Lower leg skin (tissue), 4 donors: ENCODE measurements at regions not wholly inside any gene's neighbourhood (a gene's known extent, or its start where the extent isn't known, plus 50 kb on each side); places are given as distances from the start of the nearest gene placed in this dataset.

Experiments used
- DNase-seq, 2 donors: peaks; one replicate each; pipeline ENCODE4 v3.0.0-alpha.2; 2019; ENCODE audit warnings: low spot score in 2 of 2
- H3K4me3 ChIP-seq: fragments of 200-600 bp; sonication (generic); 2 replicates; pipeline ENCODE4 v1.5.1; 2017; ENCODE audit warnings: mild to moderate bottlenecking, low read depth; ENCODE audit not compliant: poor library complexity, severe bottlenecking
- CTCF ChIP-seq, 3 donors: fragments of 450-650 bp; IDR thresholded peaks; one replicate each; pipeline ENCODE4 v1.5.1; 2016; ENCODE audit warnings: antibody characterized with exemption in 3 of 3, mild to moderate bottlenecking in 3 of 3, moderate library complexity in 2 of 3
- POLR2A ChIP-seq, 2 donors: fragments of 450-650 bp; IDR thresholded peaks; one replicate each; pipeline ENCODE4 v1.6.1; 2016 to 2017; ENCODE audit warnings: antibody characterized with exemption in 2 of 2, mild to moderate bottlenecking in 1 of 2, moderate library complexity in 1 of 2
- WGBS, 2 donors: methylation state at CpG; one replicate each; pipeline ENCODE4 v1.1.5; 2018; 5-methylcytosine and 5-hydroxymethylcytosine counted together
- intact Hi-C: fragments of 100-400 bp; cut with DNase I; formaldehyde crosslinking; loops from one replicate; pipeline ENCODE4 v1.15.0; 2023; ENCODE audit warnings: low total_unique reads

DNA sequence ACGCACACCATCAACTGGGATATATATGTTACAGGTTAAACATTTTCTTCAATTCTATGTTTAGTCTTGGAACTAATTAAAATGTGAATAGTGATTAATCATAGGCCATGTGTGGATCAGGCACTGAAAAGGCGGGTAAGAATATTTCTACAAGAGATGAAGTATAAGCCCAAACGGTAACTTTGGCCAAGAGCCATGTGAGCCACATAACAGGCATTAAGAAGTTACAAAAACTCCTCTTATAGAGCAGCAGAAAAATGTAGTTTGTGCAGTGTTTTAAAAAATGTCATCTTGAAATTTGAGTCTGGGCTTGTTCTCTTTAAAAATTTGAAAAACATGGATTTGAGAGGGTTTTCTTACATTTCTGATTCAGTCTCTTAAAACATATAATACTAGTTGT is 521.8 kb upstream of the DIPK2B start:
- intact Hi-C loops = no loop called here
- WGBS, 2 donors = 46 to 55% methylated on average over 3 of the region's 3 CpGs
- DNase-seq = no peak
- TF ChIP-seq POLR2A (IDR thresholded peaks at IDR 0.05) = no peak
- TF ChIP-seq CTCF (IDR thresholded peaks at IDR 0.05) = no peak
- no peak overlapping the region for H3K4me3 ChIP-seq

GRCh38 chrX:45719751-45720501 is 519.2 kb upstream of the DIPK2B start:
- DNase-seq = no peak
- H3K4me3 ChIP-seq = no peak overlapping the region
- WGBS, 2 donors = 90% methylated on average over 4 of the region's 4 CpGs
- TF ChIP-seq POLR2A (IDR thresholded peaks at IDR 0.05) (no peak), CTCF (IDR thresholded peaks at IDR 0.05) (no peak)
- intact Hi-C loops = no loop called here

- H3K4me3 ChIP-seq = no peak overlapping the region
- TF ChIP-seq CTCF (IDR thresholded peaks at IDR 0.05) (no peak), POLR2A (IDR thresholded peaks at IDR 0.05) (no peak)
- 82 to 84% methylated on average over 1 of the region's 1 CpG for whole genome bisulfite sequencing, 2 donors
- intact Hi-C loops = no loop called here
- DNase-seq = no peak
Observed at GRCh38 chrX:45718676-45719075, 518.0 kb upstream of the DIPK2B start.

DNA sequence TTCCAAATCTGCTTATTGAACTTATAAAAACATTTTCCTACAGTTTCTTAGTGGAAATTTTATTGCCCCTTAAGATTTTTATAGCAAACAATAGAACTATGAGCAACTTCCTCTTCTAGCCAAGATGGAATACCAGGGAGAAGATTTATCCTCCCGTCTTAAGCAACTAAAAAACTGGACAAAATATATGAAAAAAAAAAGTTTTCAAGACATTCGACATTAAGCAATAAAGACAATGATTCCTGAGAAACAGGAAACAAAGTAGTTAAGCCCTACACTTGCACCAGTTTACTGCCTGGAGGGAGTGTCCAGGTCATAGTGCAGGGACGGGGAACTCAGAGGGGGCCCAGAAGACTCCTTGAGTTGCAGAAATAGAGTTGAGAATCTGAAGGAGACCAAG is 516.1 kb upstream of the DIPK2B start:
- no peak for DNase-seq
- H3K4me3 ChIP-seq = no peak overlapping the region
- 56 to 67% methylated on average over 3 of the region's 3 CpGs for WGBS, 2 donors
- intact Hi-C loops = no loop called here
- no peak for TF ChIP-seq POLR2A (IDR thresholded peaks at IDR 0.05)
- TF ChIP-seq CTCF (IDR thresholded peaks at IDR 0.05) = no peak

DNA sequence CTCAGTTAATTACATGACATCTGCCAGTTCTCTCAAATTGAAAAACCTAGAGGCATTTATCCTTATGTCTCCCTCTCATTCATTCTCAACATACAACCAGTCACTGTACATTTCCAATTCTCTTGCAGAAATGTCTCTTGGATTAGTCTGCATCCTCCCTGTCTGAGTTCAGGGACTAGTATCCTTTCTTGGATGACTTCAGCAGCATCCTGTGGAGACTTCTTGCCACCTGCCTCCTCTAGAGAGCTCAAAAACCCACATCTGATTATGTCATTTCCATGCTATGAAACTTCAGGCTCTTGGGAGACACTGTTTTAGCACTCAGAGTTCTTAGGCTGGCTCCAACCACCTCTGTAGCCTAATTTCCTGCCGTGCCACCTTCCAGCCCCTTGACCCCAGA is 515.1 kb upstream of the DIPK2B start:
- TF ChIP-seq POLR2A (IDR thresholded peaks at IDR 0.05) = no peak
- TF ChIP-seq CTCF (IDR thresholded peaks at IDR 0.05) = no peak
- intact Hi-C loops = no loop called here
- WGBS, 2 donors = 66 to 88% methylated on average over 1 of the region's 1 CpG
- DNase-seq = no peak
- no peak overlapping the region for H3K4me3 ChIP-seq

DNA sequence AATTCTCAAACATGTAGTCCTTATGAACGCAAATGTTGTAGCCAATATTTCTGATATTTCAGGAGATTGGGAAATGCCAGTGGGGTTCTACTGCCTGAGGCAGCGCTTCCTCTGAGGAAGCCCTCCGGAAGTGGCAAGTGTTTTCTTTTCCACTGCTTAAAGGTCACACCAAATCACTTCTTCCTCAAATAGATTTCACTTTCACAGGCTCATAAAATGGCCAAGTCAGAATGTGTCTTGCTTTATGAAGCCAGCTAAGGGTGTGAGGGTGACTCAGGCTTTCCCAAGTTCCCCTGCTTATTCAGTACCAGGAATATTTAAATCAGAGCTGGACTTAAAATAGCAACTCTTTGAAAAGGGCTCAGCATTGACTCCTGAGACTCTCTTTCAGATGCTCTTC is 514.2 kb upstream of the DIPK2B start:
- intact Hi-C loops = no loop called here
- no peak overlapping the region for H3K4me3 ChIP-seq
- DNase-seq = no peak
- no peak for TF ChIP-seq POLR2A (IDR thresholded peaks at IDR 0.05)
- 54 to 71% methylated on average over 3 of the region's 3 CpGs for WGBS, 2 donors
